H1 (cell line): ENCODE measurements at regions not wholly inside any gene's neighbourhood (a gene's known extent, or its start where the extent isn't known, plus 50 kb on each side); places are given as distances from the start of the nearest gene placed in this dataset.

Source experiments
- CBX5 ChIP-seq: fragments of 300-800, 300-1000 bp; sonication (generic); IDR thresholded peaks from 2 replicates; pipeline ENCODE4 v1.7.1; 2016; ENCODE audit warnings: antibody characterized with exemption, low read length, low read depth

DNA sequence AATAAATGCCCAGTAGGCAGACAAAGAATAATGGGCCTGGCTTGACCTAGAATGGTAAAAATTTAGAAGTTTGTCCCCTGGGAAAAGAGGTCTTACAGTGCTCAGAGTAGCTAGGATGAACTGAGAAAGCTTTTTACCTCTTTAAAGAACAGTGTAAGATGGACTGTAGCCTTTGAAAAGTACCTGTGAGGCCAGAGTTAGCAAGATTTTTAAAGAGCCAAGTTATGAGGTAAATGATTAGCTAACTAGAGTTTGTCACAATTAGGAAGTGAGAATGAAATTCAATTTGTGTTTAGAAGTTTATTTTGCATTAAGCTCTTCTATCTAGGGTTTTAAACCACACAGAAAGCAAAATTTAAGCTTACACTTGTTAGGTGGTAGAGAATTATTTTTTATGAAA, 480.9 kb downstream of the ZIC1 start (continued):
- no peak for TF ChIP-seq CBX5
